ENCODE measurements at regions not wholly inside any gene's neighbourhood (a gene's known extent, or its start where the extent isn't known, plus 50 kb on each side); places are given as distances from the start of the nearest gene placed in this dataset.
"Not testable (repeated sequence)": the region's sequence is repeated elsewhere in the genome, so short reads cannot be mapped to it uniquely, and the experiment has no call there.

DNA sequence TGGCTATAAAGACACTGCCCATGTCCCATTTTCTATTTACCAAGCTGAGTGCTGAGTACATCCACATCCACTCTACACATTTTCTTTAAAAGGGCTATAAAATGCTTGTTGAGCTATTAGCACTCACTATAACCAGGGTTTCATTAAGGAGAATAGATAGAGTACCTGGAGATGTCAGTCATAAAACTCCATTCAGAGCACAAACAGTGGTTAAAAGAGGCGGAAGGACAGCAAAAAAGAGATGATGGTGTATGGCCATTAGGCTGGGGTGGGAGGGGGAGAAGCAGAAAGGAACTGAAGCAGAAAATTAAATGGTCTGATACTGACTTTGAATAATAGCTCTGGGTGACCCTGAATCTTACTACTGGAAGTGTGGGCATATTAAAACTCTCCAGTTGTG, 609.9 kb upstream of the MAP3K7 start:
- Histone ChIP-seq H3K27me3 (ENCODE audit: control insufficient read depth, insufficient read depth, low read length) (no peaks in the 10 kb centered on the region), H3K4me1 (ENCODE audit: control insufficient read depth, insufficient read depth, low read length) (no peaks in the 10 kb centered on the region), H3K4me3 (ENCODE audit: low read length) (no peak overlapping the region), H3K9me3 (ENCODE audit: control insufficient read depth, low read depth, low read length) (no peaks in the 10 kb centered on the region), H3K36me3 (ENCODE audit: control insufficient read depth, insufficient read depth, low read length) (no peaks in the 10 kb centered on the region), H3K27ac (ENCODE audit: low read length) (no peak overlapping the region)
- no CpG with 5 or more reads among the region's 1 CpG for WGBS (ENCODE audit: insufficient coverage, low lambda C conversion rate)
- DNase-seq: no peak

DNA sequence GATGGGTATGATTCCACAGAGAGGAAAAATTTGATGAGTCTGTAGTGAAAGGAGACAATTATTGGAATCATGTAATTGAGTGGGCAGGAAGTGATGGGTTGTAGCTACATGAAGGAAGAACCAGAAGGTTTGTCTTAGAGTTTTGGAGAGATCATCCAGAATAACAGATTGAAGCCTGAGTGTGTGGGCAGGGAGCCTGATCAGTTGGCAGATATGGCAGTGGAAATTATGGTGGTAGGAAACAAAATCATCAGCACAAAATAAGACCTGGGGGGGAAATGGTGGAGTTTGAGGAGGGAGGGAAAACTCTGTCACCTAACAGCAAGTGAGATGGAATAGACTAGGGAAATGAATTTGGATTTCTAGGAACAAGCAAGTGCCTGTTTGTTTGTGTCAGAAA, 606.6 kb upstream of the MAP3K7 start:
- H3K4me1 ChIP-seq (ENCODE audit: control insufficient read depth, insufficient read depth, low read length): no peaks in the 10 kb centered on the region
- no peaks in the 10 kb centered on the region for H3K36me3 ChIP-seq (ENCODE audit: control insufficient read depth, insufficient read depth, low read length)
- H3K27me3 ChIP-seq (ENCODE audit: control insufficient read depth, insufficient read depth, low read length): no peaks in the 10 kb centered on the region
- no peak overlapping the region for H3K27ac ChIP-seq (ENCODE audit: low read length)
- DNase-seq: no peak
- no peak overlapping the region for H3K4me3 ChIP-seq (ENCODE audit: low read length)
- no peaks in the 10 kb centered on the region for H3K9me3 ChIP-seq (ENCODE audit: control insufficient read depth, low read depth, low read length)

DNA sequence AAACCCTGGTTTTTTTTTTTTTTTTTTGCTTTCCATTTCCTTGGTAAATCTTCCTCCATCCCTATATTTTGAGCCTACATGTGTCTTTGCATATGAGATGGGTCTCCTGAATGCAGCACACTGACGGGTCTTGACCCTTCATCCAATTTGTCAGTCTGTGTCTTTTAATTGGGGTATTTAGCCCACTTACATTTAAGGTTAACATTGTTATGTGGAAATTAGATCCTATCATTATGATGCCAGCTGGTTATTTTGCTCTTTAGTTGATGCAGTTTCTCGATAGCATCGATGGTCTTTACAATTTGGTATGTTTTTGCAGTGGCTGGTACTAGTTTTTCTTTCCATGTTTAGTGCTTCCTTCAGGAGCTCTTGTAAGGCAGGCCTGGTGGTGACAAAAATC, 603.2 kb upstream of the MAP3K7 start:
- H3K36me3 ChIP-seq (ENCODE audit: control insufficient read depth, insufficient read depth, low read length); H3K4me1 ChIP-seq (ENCODE audit: control insufficient read depth, insufficient read depth, low read length); H3K9me3 ChIP-seq (ENCODE audit: control insufficient read depth, low read depth, low read length); DNase-seq; H3K4me3 ChIP-seq (ENCODE audit: low read length); H3K27ac ChIP-seq (ENCODE audit: low read length); H3K27me3 ChIP-seq (ENCODE audit: control insufficient read depth, insufficient read depth, low read length): not testable (repeated sequence)
- WGBS (ENCODE audit: insufficient coverage, low lambda C conversion rate): no CpG with 5 or more reads among the region's 3 CpGs

DNA sequence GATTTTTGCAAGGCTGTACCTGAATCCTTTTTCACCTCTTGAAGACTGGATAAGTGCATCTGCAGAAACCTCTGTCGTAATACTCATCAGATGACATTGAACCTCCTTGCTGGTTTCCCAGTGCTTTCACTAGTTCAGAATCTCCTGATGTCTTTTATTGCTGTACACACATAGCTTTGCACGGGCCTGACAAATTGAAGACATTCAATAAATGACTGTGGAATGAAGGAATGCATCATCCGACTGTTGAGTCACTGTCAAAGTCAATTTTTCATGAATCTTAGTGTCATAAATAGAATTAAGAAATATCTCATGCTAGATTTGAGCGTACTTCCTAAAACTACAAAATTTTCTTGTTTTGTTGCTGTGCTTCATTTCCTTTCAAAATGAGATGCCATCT, 598.2 kb upstream of the MAP3K7 start:
- no peak for DNase-seq
- Histone ChIP-seq H3K27ac (ENCODE audit: low read length) (no peak overlapping the region), H3K4me1 (ENCODE audit: control insufficient read depth, insufficient read depth, low read length) (no peaks in the 10 kb centered on the region), H3K4me3 (ENCODE audit: low read length) (no peak overlapping the region), H3K36me3 (ENCODE audit: control insufficient read depth, insufficient read depth, low read length) (no peaks in the 10 kb centered on the region), H3K9me3 (ENCODE audit: control insufficient read depth, low read depth, low read length) (no peaks in the 10 kb centered on the region), H3K27me3 (ENCODE audit: control insufficient read depth, insufficient read depth, low read length) (no peaks in the 10 kb centered on the region)
- 90% methylated on average over 3 of the region's 4 CpGs for WGBS (ENCODE audit: insufficient coverage, low lambda C conversion rate)

DNA sequence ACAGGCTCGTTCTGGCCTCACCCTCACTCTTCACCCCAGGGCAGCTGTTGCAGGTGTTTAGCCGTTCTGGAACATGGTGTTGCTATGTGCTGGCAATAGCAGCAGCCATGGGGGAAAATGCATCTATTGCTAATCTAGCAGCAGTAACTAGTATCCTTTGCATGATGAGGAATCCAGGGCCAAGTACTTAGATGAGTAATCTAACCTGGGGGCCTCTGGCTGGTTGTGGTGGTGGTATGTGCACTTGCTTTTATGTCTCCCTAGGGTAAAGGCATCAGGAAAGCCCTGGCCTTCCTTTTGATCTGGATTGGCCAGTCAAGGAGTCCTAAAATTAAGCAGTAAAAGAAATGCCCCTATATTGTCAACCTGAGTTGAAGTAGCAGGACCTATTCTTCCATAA, 594.5 kb upstream of the MAP3K7 start:
- no peaks in the 10 kb centered on the region for H3K4me1 ChIP-seq (ENCODE audit: control insufficient read depth, insufficient read depth, low read length)
- WGBS (ENCODE audit: insufficient coverage, low lambda C conversion rate): no CpG with 5 or more reads among the region's 2 CpGs
- no peak overlapping the region for H3K4me3 ChIP-seq (ENCODE audit: low read length)
- H3K36me3 ChIP-seq (ENCODE audit: control insufficient read depth, insufficient read depth, low read length): no peaks in the 10 kb centered on the region
- no peaks in the 10 kb centered on the region for H3K27me3 ChIP-seq (ENCODE audit: control insufficient read depth, insufficient read depth, low read length)
- H3K27ac ChIP-seq (ENCODE audit: low read length): no peak overlapping the region
- no peak for DNase-seq
- H3K9me3 ChIP-seq (ENCODE audit: control insufficient read depth, low read depth, low read length): no peaks in the 10 kb centered on the region

DNA sequence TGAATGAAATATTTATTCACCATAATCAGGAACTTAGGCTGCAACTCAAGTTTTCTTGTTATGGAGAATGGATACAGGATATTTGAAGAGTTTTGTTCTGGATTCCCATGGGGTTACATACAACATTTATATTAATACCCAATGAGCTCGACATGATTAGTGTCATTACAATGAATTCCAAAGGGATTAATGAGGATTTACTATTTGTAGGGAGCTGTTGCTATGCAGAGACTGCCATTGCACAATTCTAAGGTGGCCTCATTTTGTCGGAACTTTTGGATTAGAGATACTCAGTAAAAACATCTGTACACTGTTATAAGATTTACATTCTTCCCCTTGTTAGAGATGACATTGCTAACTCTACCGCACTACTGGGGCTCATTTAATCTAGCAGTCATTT, 586.8 kb upstream of the MAP3K7 start:
- no peak for DNase-seq

DNA sequence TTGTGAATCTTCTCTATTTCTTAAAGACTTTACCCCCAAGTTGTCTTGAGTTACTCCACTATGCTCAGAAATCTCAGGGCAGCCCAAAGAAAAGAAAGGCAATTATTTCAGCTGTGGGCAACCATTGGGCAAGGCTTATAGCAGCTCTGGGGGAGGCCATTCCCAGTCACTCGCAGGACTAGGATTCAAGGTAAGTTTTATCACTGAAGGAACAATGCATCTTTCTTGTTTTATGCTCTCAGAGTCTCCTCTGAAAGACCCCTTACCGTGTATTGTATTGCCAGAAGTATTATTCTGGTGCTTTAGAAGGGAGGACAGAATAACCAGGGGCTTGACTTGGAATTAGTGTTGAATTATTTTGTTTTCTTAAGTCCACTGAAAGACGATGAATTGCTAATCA, 586.3 kb upstream of the MAP3K7 start:
- Histone ChIP-seq H3K36me3 (ENCODE audit: control insufficient read depth, insufficient read depth, low read length) (no peaks in the 10 kb centered on the region), H3K27ac (ENCODE audit: low read length) (no peak overlapping the region), H3K4me3 (ENCODE audit: low read length) (no peak overlapping the region), H3K4me1 (ENCODE audit: control insufficient read depth, insufficient read depth, low read length) (no peaks in the 10 kb centered on the region), H3K9me3 (ENCODE audit: control insufficient read depth, low read depth, low read length) (no peaks in the 10 kb centered on the region), H3K27me3 (ENCODE audit: control insufficient read depth, insufficient read depth, low read length) (no peaks in the 10 kb centered on the region)
- DNase-seq: no peak
- WGBS (ENCODE audit: insufficient coverage, low lambda C conversion rate): 100% methylated on average over 1 of the region's 3 CpGs

More for the DNA sequence above, 586.8 kb upstream of the MAP3K7 start:
- H3K4me1 ChIP-seq (ENCODE audit: control insufficient read depth, insufficient read depth, low read length): no peaks in the 10 kb centered on the region
- WGBS (ENCODE audit: insufficient coverage, low lambda C conversion rate): 100% methylated on average over 1 of the region's 3 CpGs
- H3K27ac ChIP-seq (ENCODE audit: low read length): no peak overlapping the region
- H3K9me3 ChIP-seq (ENCODE audit: control insufficient read depth, low read depth, low read length): no peaks in the 10 kb centered on the region
- no peaks in the 10 kb centered on the region for H3K36me3 ChIP-seq (ENCODE audit: control insufficient read depth, insufficient read depth, low read length)
- H3K27me3 ChIP-seq (ENCODE audit: control insufficient read depth, insufficient read depth, low read length): no peaks in the 10 kb centered on the region
- no peak overlapping the region for H3K4me3 ChIP-seq (ENCODE audit: low read length)

DNA sequence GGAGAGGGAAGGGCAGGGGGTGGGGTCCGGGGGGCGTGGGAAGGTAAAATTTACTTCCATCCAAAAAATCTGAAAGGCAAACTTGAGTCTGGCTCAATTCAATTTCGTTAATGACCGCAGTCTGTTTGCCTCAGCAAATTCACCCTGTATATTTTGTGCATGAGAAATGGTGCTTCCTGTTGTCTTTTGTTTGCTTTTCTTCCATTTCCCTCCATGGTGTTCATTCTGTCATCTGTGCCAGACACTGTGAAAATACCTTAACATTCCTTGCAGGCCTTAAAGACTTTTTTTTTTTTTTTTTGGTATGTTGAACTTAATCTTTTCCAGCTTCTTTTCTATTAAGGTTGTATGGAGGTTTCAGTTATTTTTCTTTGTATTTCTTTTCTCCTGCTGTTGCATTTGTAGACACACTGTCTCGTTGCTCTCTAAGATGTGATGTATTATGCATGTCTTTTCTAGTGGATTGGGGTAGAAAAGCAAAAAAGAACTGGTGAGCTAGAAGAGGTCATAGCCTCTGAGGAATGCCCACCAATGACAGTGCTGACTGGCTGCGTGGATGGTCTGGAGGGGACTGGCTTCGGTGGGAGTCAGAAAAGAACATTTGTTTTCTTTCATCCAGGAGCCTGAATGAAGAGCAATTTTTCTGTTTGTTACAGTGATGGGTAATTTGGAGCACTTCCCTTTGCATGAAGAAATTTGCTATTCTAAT, 585.0 kb upstream of the MAP3K7 start:
- Histone ChIP-seq H3K9me3 (ENCODE audit: control insufficient read depth, low read depth, low read length) (no peaks in the 10 kb centered on the region), H3K4me1 (ENCODE audit: control insufficient read depth, insufficient read depth, low read length) (no peaks in the 10 kb centered on the region), H3K27me3 (ENCODE audit: control insufficient read depth, insufficient read depth, low read length) (no peaks in the 10 kb centered on the region), H3K27ac (ENCODE audit: low read length) (no peak overlapping the region), H3K4me3 (ENCODE audit: low read length) (no peak overlapping the region), H3K36me3 (ENCODE audit: control insufficient read depth, insufficient read depth, low read length) (no peaks in the 10 kb centered on the region)
- WGBS (ENCODE audit: insufficient coverage, low lambda C conversion rate): 80% methylated on average over 2 of the region's 7 CpGs
- DNase-seq: no peak

DNA sequence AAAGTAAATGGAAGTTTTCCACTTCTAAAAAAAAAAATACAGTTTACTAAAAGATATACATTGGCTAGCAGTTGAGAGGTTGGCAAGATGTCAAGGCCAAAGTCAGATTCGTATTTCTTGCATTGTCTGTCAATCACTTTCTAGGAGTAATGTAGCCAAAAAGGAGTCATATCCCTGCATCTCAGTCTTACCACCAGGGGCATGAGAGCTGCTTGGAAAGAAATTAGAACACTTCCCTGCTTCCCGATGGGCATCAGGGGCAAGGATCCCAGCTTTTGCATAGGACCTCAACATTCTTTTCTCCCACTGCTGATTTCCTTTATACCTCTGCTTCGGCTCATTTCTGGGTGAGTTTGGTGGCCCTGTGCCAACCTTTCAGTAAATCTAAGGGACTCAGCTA, 581.0 kb upstream of the MAP3K7 start:
- H3K36me3 ChIP-seq (ENCODE audit: control insufficient read depth, insufficient read depth, low read length): no peaks in the 10 kb centered on the region
- H3K27ac ChIP-seq (ENCODE audit: low read length): no peak overlapping the region
- no peaks in the 10 kb centered on the region for H3K4me1 ChIP-seq (ENCODE audit: control insufficient read depth, insufficient read depth, low read length)
- DNase-seq: no peak
- no peaks in the 10 kb centered on the region for H3K9me3 ChIP-seq (ENCODE audit: control insufficient read depth, low read depth, low read length)
- WGBS (ENCODE audit: insufficient coverage, low lambda C conversion rate): 20% methylated on average over 1 of the region's 3 CpGs
- H3K27me3 ChIP-seq (ENCODE audit: control insufficient read depth, insufficient read depth, low read length): no peaks in the 10 kb centered on the region
- no peak overlapping the region for H3K4me3 ChIP-seq (ENCODE audit: low read length)

DNA sequence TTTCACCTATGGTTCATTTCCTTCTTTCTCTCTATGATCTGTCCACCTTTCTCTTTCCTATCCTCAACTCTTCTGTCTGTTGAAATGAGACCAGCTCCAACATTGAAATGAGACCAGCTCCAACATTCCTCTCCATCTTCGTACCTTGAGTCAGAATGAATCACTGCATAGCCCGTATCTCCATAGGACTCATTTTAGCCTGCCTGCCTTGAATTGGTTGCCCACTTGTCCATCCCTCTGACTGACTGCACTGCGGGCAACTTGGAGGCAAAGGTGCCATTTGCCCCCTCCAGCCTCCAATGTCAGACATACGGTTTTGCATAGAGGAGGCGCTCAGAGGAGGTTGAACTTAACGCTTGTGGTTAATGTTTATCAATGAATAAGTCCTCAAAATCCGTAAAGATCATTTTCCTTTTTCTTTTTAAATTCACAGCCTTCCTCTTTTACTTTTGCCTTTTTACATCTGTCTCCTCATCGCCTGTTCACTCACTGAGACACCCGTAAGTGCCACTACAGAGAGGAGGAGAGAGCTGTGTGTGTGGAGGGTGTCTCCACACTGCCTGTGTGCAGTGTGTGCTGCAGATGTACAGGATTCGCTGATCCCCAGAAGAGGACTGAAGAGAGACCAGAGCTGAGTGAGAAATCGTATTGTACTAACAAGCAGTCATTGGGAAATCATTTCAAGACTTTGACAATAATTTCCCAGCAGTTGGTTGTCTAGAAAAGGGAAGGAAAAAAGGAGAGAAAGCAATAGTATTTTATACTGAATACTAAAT, 579.6 kb upstream of the MAP3K7 start:
- Histone ChIP-seq H3K9me3 (ENCODE audit: control insufficient read depth, low read depth, low read length) (no peaks in the 10 kb centered on the region), H3K4me3 (ENCODE audit: low read length) (no peak overlapping the region), H3K27me3 (ENCODE audit: control insufficient read depth, insufficient read depth, low read length) (no peaks in the 10 kb centered on the region), H3K27ac (ENCODE audit: low read length) (no peak overlapping the region), H3K4me1 (ENCODE audit: control insufficient read depth, insufficient read depth, low read length) (no peaks in the 10 kb centered on the region), H3K36me3 (ENCODE audit: control insufficient read depth, insufficient read depth, low read length) (no peaks in the 10 kb centered on the region)
- DNase-seq: no peak
- 82% methylated on average over 6 of the region's 11 CpGs for WGBS (ENCODE audit: insufficient coverage, low lambda C conversion rate)

DNA sequence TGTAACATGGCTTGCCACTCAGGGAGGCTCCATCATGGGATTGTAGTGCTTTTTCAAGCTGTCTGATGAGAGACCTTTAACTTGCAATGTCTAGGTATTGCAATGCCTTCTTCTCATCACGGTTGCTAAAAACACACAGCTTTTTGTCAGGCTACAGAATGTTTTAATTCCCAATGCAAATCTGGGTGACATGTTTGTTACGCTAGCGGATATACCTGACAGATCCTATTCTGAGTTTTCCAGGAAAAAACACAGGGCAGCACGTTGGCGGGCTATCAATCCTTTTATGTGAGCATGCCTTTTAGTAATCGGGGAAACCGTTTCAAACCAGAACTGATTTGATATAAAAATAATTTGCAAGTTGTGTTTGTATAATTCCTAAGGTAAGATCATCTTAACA, 577.2 kb upstream of the MAP3K7 start:
- no peaks in the 10 kb centered on the region for H3K27me3 ChIP-seq (ENCODE audit: control insufficient read depth, insufficient read depth, low read length)
- no peak overlapping the region for H3K4me3 ChIP-seq (ENCODE audit: low read length)
- DNase-seq: no peak
- H3K9me3 ChIP-seq (ENCODE audit: control insufficient read depth, low read depth, low read length): no peaks in the 10 kb centered on the region
- H3K4me1 ChIP-seq (ENCODE audit: control insufficient read depth, insufficient read depth, low read length): no peaks in the 10 kb centered on the region
- H3K27ac ChIP-seq (ENCODE audit: low read length): no peak overlapping the region
- WGBS (ENCODE audit: insufficient coverage, low lambda C conversion rate): 74% methylated on average over 2 of the region's 7 CpGs
- no peaks in the 10 kb centered on the region for H3K36me3 ChIP-seq (ENCODE audit: control insufficient read depth, insufficient read depth, low read length)

Data from large intestine (tissue), 3 donors.